ENCODE measurements at regions not wholly inside any gene's neighbourhood (a gene's known extent, or its start where the extent isn't known, plus 50 kb on each side); places are given as distances from the start of the nearest gene placed in this dataset.

- no peak for DNase-seq
Observed at GRCh38 chr12:128056136-128056801, 210.7 kb upstream of the TMEM132C start.

GRCh38 chr12:128057586-128057985 lies 209.4 kb upstream of the TMEM132C start:
- no peak for DNase-seq

GRCh38 chr12:128059621-128060370 lies 207.2 kb upstream of the TMEM132C start:
- no peak for DNase-seq

- DNase-seq = no peak
Observed at GRCh38 chr12:128068211-128068610, 198.8 kb upstream of the TMEM132C start.

GRCh38 chr12:128069359-128069997 lies 197.5 kb upstream of the TMEM132C start:
- peak in 22 of 58 donors; percentile 0 to 47 (median 16) for DNase-seq

GRCh38 chr12:128073937-128074336 lies 193.0 kb upstream of the TMEM132C start:
- DNase-seq = no peak

- DNase-seq = no peak
Observed at GRCh38 chr12:128075332-128075731, 191.6 kb upstream of the TMEM132C start.

GRCh38 chr12:128076188-128076587 lies 190.8 kb upstream of the TMEM132C start:
- DNase-seq = no peak

- DNase-seq = no peak
Observed at GRCh38 chr12:128077211-128077916, 189.6 kb upstream of the TMEM132C start.

GRCh38 chr12:128077917-128078298 lies 189.1 kb upstream of the TMEM132C start:
- DNase-seq = no peak

- no peak for DNase-seq
Observed at GRCh38 chr12:128078301-128078971, 188.5 kb upstream of the TMEM132C start.

- DNase-seq = no peak
Observed at GRCh38 chr12:128079446-128079845, 187.5 kb upstream of the TMEM132C start.

- no peak for DNase-seq
Observed at GRCh38 chr12:128083132-128083729, 183.7 kb upstream of the TMEM132C start.

- DNase-seq = no peak
Observed at GRCh38 chr12:128088926-128089325, 178.0 kb upstream of the TMEM132C start.

GRCh38 chr12:128089961-128090360 lies 177.0 kb upstream of the TMEM132C start:
- DNase-seq = no peak

GRCh38 chr12:128091101-128091720 lies 175.8 kb upstream of the TMEM132C start:
- no peak for DNase-seq

- DNase-seq = no peak
Observed at GRCh38 chr12:128091951-128092382, 175.0 kb upstream of the TMEM132C start.

- DNase-seq = peak in 4 of 58 donors; percentile 1 to 18 (median 2)
Observed at GRCh38 chr12:128098730-128099129, 168.2 kb upstream of the TMEM132C start.

GRCh38 chr12:128103152-128103551 lies 163.8 kb upstream of the TMEM132C start:
- no peak for DNase-seq

- no peak for DNase-seq
Observed at GRCh38 chr12:128109236-128109635, 157.7 kb upstream of the TMEM132C start.
